HepG2 (cell line): ENCODE measurements at regions not wholly inside any gene's neighbourhood (a gene's known extent, or its start where the extent isn't known, plus 50 kb on each side); places are given as distances from the start of the nearest gene placed in this dataset.

Experiments used
- ATAC-seq: fragments of 200-7000 bp; cut with Tn5 transposase; 3 replicates; pipeline ENCODE4 v1.9.1; 2020; ENCODE audit warnings: mild to moderate bottlenecking, moderate library complexity
- BruUV-seq: library from RNA; stranded (reverse); fragments of 400-500 nt; replicated peaks from 2 replicates; lab custom pipeline; 2021; lab: Mats Ljungman, UMichigan
- CTCF ChIA-PET: fragments of 300-600 bp; formaldehyde crosslinking; extraction: SDS; loops from one replicate; lab custom pipeline; 2021; ENCODE audit warnings: low total read pairs, inconsistent platforms, low intra/inter-chr PET ratio; lab: Yijun Ruan, JAX
- POLR2A ChIA-PET: fragments of 350-600 bp; sonication (Branson Sonifier 250); formaldehyde crosslinking; loops from one replicate; lab custom pipeline; 2020; ENCODE audit warnings: antibody characterized with exemption, inconsistent platforms; lab: Yijun Ruan, JAX
- DNase-seq: peaks from one replicate; pipeline ENCODE4 v3.0.0-alpha.2; 2015; ENCODE audit warnings: low spot score
- FAIRE-seq: peaks from 3 replicates; lab custom pipeline; 2011; peaks lifted over from hg19 to GRCh38; lab: Jason Lieb, UNC
- H2AFZ ChIP-seq: one replicate; pipeline ENCODE4 v1.6.1; 2011; ENCODE audit warnings: low read length, inconsistent platforms
- H3K27ac ChIP-seq: fragments of 300-600 bp; 3 replicates; pipeline ENCODE4 v1.8.0; 2011; ENCODE audit warnings: mixed run types, mild to moderate bottlenecking, mixed read lengths, low read length, inconsistent platforms; ENCODE audit not compliant: insufficient read depth; ENCODE audit errors: extremely low read length
- H3K27me3 ChIP-seq, 2 experiments: fragments of 200-600 bp in 1 of 2; 2 replicates in 1 of 2; 3 replicates in 1 of 2; pipeline versions ENCODE4 v1.6.0 to v1.8.0; 2011; ENCODE audit warnings: low read length in 2 of 2, mild to moderate bottlenecking in 2 of 2, moderate library complexity in 2 of 2, inconsistent platforms in 1 of 2; ENCODE audit not compliant: insufficient read depth in 2 of 2, control insufficient read depth in 1 of 2
- H3K36me3 ChIP-seq, 2 experiments: fragments of 200-600 bp in 1 of 2; replicated peaks in 1 of 2; 2 replicates in 1 of 2; 3 replicates in 1 of 2; pipeline versions ENCODE4 v1.5.1 to v1.8.0; 2011; ENCODE audit warnings: low read length in 2 of 2, inconsistent platforms in 1 of 2; ENCODE audit not compliant: insufficient read depth in 2 of 2, control insufficient read depth in 1 of 2
- H3K4me1 ChIP-seq: 2 replicates; pipeline ENCODE4 v1.5.1; 2012; ENCODE audit warnings: low read length, inconsistent platforms; ENCODE audit not compliant: insufficient read depth
- H3K4me2 ChIP-seq: 2 replicates; pipeline ENCODE4 v1.6.0; 2011; ENCODE audit warnings: low read depth, low read length, inconsistent platforms
- H3K4me3 ChIP-seq, 3 experiments: fragments of 200-600 bp in 1 of 3; sonication (generic), shearing (Covaris generic) in 1 of 3; replicated peaks in 1 of 3; 2 replicates each; pipeline ENCODE4 v1.5.1; 2011 to 2016; ENCODE audit warnings: low read length in 3 of 3, inconsistent platforms in 2 of 3, low read depth in 2 of 3, mild to moderate bottlenecking in 2 of 3, control low read depth in 1 of 3, mixed read lengths in 1 of 3; ENCODE audit not compliant: insufficient read depth in 1 of 3
- H3K79me2 ChIP-seq: one replicate; pipeline ENCODE4 v1.6.1; 2011; ENCODE audit warnings: low read length, inconsistent platforms; ENCODE audit not compliant: insufficient read depth
- H3K9ac ChIP-seq: 2 replicates; pipeline ENCODE4 v1.6.0; 2011; ENCODE audit warnings: mild to moderate bottlenecking, low read depth, low read length, inconsistent platforms; ENCODE audit not compliant: insufficient read depth
- H3K9me3 ChIP-seq: 2 replicates; pipeline ENCODE4 v1.5.1; 2012; ENCODE audit warnings: mild to moderate bottlenecking, low read length
- H4K20me1 ChIP-seq: 2 replicates; pipeline ENCODE4 v1.6.0; 2011; ENCODE audit warnings: inconsistent platforms, mild to moderate bottlenecking, low read length, moderate library complexity; ENCODE audit not compliant: insufficient read depth
- MXD4 ChIP-seq: IDR thresholded peaks from 2 replicates; pipeline ENCODE4 v1.6.1; 2016; ENCODE audit warnings: mild to moderate bottlenecking, missing biosample characterization, missing genetic modification reagents
- U2AF2 ChIP-seq: fragments of 200-400 bp; formaldehyde crosslinking; IDR thresholded peaks from 2 replicates; pipeline ENCODE4 v1.6.1; 2017; ENCODE audit warnings: low read depth, mild to moderate bottlenecking, low read length
- ZNF720 ChIP-seq: sonication (generic); formaldehyde crosslinking; IDR thresholded peaks from 2 replicates; pipeline ENCODE4 v1.4.0; 2020; ENCODE audit warnings: missing genetic modification reagents
- WGBS: methylation state at CpG from one replicate; pipeline ENCODE4 v1.1.6; 2017; ENCODE audit warnings: low lambda C conversion rate; 5-methylcytosine and 5-hydroxymethylcytosine counted together
- in situ Hi-C: cut with HindIII; loops from 2 replicates; pipeline ENCODE4 v1.10.0; 2017; ENCODE audit warnings: low pct_unique_long_range_greater_than_20kb; ENCODE audit not compliant: extremely low pct_ligation_motif_present
- intact Hi-C: fragments of 100-400 bp; cut with micrococcal nuclease; formaldehyde crosslinking; loops from one replicate; pipeline ENCODE4 v1.10.0; 2022; ENCODE audit not compliant: unreplicated experiment
- TF ChIP-seq, protein P1 (sequence below): sonication (generic); formaldehyde crosslinking; IDR thresholded peaks from 2 replicates; pipeline ENCODE4 v1.8.0; 2022; ENCODE audit warnings: missing genetic modification reagents, mild to moderate bottlenecking, borderline replicate concordance

DNA sequence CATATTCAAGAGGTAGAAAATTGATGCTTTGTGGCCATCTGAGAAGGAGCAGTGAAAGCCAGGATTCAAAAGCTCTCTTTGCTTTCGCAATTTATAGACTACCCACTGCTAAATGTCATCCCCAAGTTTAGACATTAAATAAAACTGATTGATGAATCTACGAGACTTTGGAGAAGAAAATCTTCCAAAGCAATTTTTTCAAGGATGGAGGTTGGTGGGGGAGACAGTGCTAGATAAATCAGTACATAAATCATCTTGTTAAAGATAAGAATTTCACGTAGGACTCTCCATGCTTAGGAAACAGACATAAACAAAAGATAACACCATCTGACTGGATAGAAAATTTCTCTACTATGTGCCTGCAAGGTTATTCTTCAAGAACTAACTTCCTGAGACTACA lies 147.6 kb upstream of the TIAM1 start:
- H3K9ac ChIP-seq, result no peak overlapping the region
- no peaks in the 10 kb centered on the region for H3K79me2 ChIP-seq
- 30% methylated on average over 3 of the region's 3 CpGs for WGBS
- H3K4me3 ChIP-seq, result no peak overlapping the region
- ATAC-seq (no peak), FAIRE-seq (no peak)
- no peaks in the 10 kb centered on the region for H4K20me1 ChIP-seq
- in situ Hi-C loops, result no loop called here
- no peak for TF ChIP-seq MXD4
- TF ChIP-seq, all 625 proteins: peak for 0
- H3K27ac ChIP-seq, result no peak overlapping the region
- no peak for DNase-seq
- CTCF ChIA-PET, result no interaction called here
- H3K4me2 ChIP-seq, result no peak overlapping the region
- POLR2A ChIA-PET, result no interaction called here
- no peaks in the 10 kb centered on the region for H3K4me1 ChIP-seq
- intact Hi-C loops, result no loop called here
- H3K9me3 ChIP-seq, result no peaks in the 10 kb centered on the region
- no peaks in the 10 kb centered on the region for H3K27me3 ChIP-seq
- no peak overlapping the region for H2AFZ ChIP-seq
- BruUV-seq, result no TSS peak
- H3K36me3 ChIP-seq, result no peaks in the 10 kb centered on the region

DNA sequence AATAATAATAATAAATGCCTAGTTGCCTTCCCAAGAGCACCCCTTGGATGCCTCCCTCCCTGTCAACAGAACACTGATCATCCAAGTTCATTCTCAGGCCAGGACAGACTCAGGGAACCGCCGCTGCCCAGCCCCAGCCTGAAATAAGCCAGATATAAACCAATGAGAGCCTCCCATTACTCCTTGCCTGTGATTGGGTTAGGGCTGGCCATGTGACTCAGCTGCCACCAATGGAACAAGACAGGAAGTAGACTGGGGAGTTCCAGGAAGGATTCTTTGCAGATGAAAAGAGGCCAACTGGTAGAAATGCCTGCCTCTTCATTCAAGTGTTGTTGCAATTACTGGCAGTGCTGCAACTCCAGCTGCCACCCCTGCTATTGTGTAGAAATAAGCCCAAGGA lies 146.4 kb upstream of the TIAM1 start:
- no peak overlapping the region for H3K27ac ChIP-seq
- intact Hi-C loops (no loop called here), in situ Hi-C loops (no loop called here)
- no peaks in the 10 kb centered on the region for H4K20me1 ChIP-seq
- POLR2A ChIA-PET, result no interaction called here
- H2AFZ ChIP-seq, result no peak overlapping the region
- H3K79me2 ChIP-seq, result no peaks in the 10 kb centered on the region
- ATAC-seq (no peak), DNase-seq (no peak), FAIRE-seq (no peak)
- no peaks in the 10 kb centered on the region for H3K4me1 ChIP-seq
- H3K4me2 ChIP-seq, result no peak overlapping the region
- CTCF ChIA-PET, result no interaction called here
- no peak overlapping the region for H3K9ac ChIP-seq
- WGBS, result no CpG with 5 or more reads among the region's 2 CpGs
- H3K36me3 ChIP-seq, result no peaks in the 10 kb centered on the region
- BruUV-seq, result no TSS peak
- TF ChIP-seq ZNF720 (CRISPR knock-in tag) (no peak), U2AF2 (no peak)
- TF ChIP-seq, protein P1, sequence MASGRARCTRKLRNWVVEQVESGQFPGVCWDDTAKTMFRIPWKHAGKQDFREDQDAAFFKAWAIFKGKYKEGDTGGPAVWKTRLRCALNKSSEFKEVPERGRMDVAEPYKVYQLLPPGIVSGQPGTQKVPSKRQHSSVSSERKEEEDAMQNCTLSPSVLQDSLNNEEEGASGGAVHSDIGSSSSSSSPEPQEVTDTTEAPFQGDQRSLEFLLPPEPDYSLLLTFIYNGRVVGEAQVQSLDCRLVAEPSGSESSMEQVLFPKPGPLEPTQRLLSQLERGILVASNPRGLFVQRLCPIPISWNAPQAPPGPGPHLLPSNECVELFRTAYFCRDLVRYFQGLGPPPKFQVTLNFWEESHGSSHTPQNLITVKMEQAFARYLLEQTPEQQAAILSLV (CRISPR knock-in tag), result no peak
- peaks cover 6% of the 10 kb centered on the region; the same call in 1 of the 2 replicates for H3K9me3 ChIP-seq
- no peak overlapping the region for H3K4me3 ChIP-seq
- H3K27me3 ChIP-seq, result no peaks in the 10 kb centered on the region
